ENCODE measurements at regions not wholly inside any gene's neighbourhood (a gene's known extent, or its start where the extent isn't known, plus 50 kb on each side); places are given as distances from the start of the nearest gene placed in this dataset.

GRCh38 chr11:131235328-131236298 lies 134.8 kb upstream of the NTM start:
- Histone ChIP-seq H3K36me3 (no peaks in the 10 kb centered on the region), H3K9me3 (no peaks in the 10 kb centered on the region), H3K27ac (no peak overlapping the region), H3K4me1 (no peaks in the 10 kb centered on the region), H3K27me3 (peaks cover 14% of the 10 kb centered on the region), H3K4me3 (no peak overlapping the region)
- no peak for DNase-seq (ENCODE audit: low spot score in 2 of 2)
- TF ChIP-seq EP300 (IDR thresholded peaks at IDR 0.05): no peak
- TF ChIP-seq POLR2AphosphoS5 (IDR thresholded peaks at IDR 0.05): no peak
- TF ChIP-seq POLR2A (IDR thresholded peaks at IDR 0.05): no peak
- no peak for TF ChIP-seq CTCF (IDR thresholded peaks at IDR 0.05)
- 65% methylated on average over 16 of the region's 20 CpGs for WGBS

DNA sequence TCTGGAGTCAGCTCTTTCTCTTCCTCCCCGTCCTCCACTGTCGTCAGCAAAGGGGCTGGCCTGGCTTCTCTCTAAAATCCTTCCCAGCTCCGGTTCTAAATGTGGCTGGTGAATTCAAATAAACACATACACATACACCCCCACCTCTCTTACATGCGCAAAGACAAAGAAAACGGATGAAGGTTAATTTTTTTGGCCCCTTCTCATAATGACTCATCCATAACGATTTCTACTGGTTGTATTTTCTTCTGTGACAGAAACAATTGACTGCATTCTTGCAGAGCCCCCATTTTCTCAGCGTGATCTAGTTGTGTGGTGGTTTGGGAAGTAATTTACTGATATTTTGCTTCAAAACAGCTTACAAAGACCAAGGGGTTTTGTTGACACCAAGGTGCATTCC lies 130.0 kb upstream of the NTM start:
- H3K27me3 ChIP-seq: peaks cover 25% of the 10 kb centered on the region
- no peak overlapping the region for H3K27ac ChIP-seq
- no peaks in the 10 kb centered on the region for H3K36me3 ChIP-seq
- 68% methylated on average over 7 of the region's 7 CpGs for WGBS
- TF ChIP-seq POLR2AphosphoS5 (IDR thresholded peaks at IDR 0.05) (no peak), CTCF (IDR thresholded peaks at IDR 0.05) (no peak), EP300 (IDR thresholded peaks at IDR 0.05) (no peak), POLR2A (IDR thresholded peaks at IDR 0.05) (no peak)
- H3K4me3 ChIP-seq: no peak overlapping the region
- DNase-seq (ENCODE audit: low spot score in 2 of 2): no peak
- H3K4me1 ChIP-seq: no peaks in the 10 kb centered on the region
- H3K9me3 ChIP-seq: no peaks in the 10 kb centered on the region

DNA sequence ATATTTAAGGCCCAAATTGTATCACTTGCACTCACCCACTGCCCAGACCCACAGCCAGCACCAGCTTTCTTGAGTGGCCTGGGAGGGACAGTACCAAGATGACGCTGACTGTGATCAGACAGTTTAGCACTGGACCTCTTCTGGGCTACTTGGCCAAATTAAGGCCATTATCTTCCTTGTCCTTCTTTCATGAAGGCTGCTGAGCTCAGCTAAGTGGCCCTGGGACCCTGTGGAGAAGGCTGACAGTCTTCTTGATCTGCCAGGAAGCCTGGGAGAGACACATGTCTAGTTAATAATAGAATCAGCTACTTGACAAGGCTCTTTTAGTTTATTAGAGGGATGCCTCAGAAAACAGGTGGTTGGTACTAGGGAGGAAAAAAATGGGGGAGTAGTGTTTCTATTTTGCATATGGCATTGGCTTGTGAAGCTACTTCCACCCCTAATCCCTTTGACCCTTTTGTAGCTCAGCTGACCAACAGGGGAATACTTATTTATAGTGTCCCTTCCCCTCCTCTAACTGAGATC lies 127.9 kb upstream of the NTM start:
- Histone ChIP-seq H3K4me3 (no peak overlapping the region), H3K27me3 (peaks cover 12% of the 10 kb centered on the region), H3K27ac (no peak overlapping the region), H3K4me1 (no peaks in the 10 kb centered on the region), H3K9me3 (no peaks in the 10 kb centered on the region), H3K36me3 (no peaks in the 10 kb centered on the region)
- TF ChIP-seq POLR2AphosphoS5 (IDR thresholded peaks at IDR 0.05): no peak
- no peak for DNase-seq (ENCODE audit: low spot score in 2 of 2)
- WGBS: 100% methylated on average over 1 of the region's 1 CpG

GRCh38 chr11:131246156-131246555 lies 124.3 kb upstream of the NTM start:
- DNase-seq (ENCODE audit: low spot score in 2 of 2): no peak
- Histone ChIP-seq H3K27me3 (peaks cover 7% of the 10 kb centered on the region), H3K4me1 (no peaks in the 10 kb centered on the region), H3K4me3 (no peak overlapping the region), H3K9me3 (no peaks in the 10 kb centered on the region), H3K36me3 (no peaks in the 10 kb centered on the region), H3K27ac (no peak overlapping the region)
- WGBS: 16% methylated on average over 3 of the region's 3 CpGs
- TF ChIP-seq CTCF (IDR thresholded peaks at IDR 0.05): no peak
- no peak for TF ChIP-seq POLR2AphosphoS5 (IDR thresholded peaks at IDR 0.05)
- no peak for TF ChIP-seq POLR2A (IDR thresholded peaks at IDR 0.05)
- no peak for TF ChIP-seq EP300 (IDR thresholded peaks at IDR 0.05)

DNA sequence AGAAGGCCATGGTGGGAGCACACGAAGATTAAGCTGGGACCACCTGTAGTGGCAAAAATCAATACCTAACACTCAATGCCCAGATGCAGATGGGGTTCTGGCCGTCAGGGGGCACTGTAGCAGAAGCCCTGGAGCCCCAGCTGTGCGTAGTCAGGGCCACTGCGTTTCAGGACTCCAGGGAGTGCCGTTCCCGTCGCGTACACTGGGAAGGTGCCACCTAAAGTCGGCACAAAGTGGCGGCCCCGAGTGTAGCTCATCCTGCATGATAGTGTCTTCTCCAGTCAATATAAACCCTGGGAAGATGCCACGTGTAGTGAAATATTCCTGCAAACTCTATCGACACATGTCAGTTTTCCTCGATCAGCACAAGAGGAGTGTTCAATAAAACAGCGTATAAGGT lies 123.8 kb upstream of the NTM start:
- H3K27me3 ChIP-seq: peaks cover 5% of the 10 kb centered on the region
- no peaks in the 10 kb centered on the region for H3K9me3 ChIP-seq
- no peak overlapping the region for H3K27ac ChIP-seq
- TF ChIP-seq EP300 (IDR thresholded peaks at IDR 0.05) (no peak), CTCF (IDR thresholded peaks at IDR 0.05) (peak in 1 of 2 donors; percentile 43)
- no peaks in the 10 kb centered on the region for H3K36me3 ChIP-seq
- WGBS: 23% methylated on average over 15 of the region's 15 CpGs
- H3K4me1 ChIP-seq: no peaks in the 10 kb centered on the region
- DNase-seq (ENCODE audit: low spot score in 2 of 2): no peak
- no peak overlapping the region for H3K4me3 ChIP-seq
